Dendritic cell treated with granulocyte-macrophage colony-stimulating factor and Interleukin-4, amounts not matched to agents 40 ng/mL and 50 ng/mL, for 4 days (primary cell): ENCODE measurements at regions not wholly inside any gene's neighbourhood (a gene's known extent, or its start where the extent isn't known, plus 50 kb on each side); places are given as distances from the start of the nearest gene placed in this dataset.
"Not testable (repeated sequence)": the region's sequence is repeated elsewhere in the genome, so short reads cannot be mapped to it uniquely, and the experiment has no call there.

ENCODE experiments used
- H3K27ac Mint-ChIP-seq: one replicate; pipeline ENCODE4 v1.8.0; 2022; ENCODE audit warnings: mild to moderate bottlenecking, mixed read lengths
- H3K27me3 Mint-ChIP-seq: one replicate; pipeline ENCODE4 v1.8.0; 2022; ENCODE audit warnings: mild to moderate bottlenecking, mixed read lengths
- H3K36me3 Mint-ChIP-seq: one replicate; pipeline ENCODE4 v1.8.0; 2022; ENCODE audit warnings: low read depth, mixed read lengths
- H3K4me1 Mint-ChIP-seq: one replicate; pipeline ENCODE4 v1.8.0; 2022; ENCODE audit warnings: low read depth, mixed read lengths
- H3K4me3 Mint-ChIP-seq: one replicate; pipeline ENCODE4 v1.8.0; 2022; ENCODE audit warnings: mild to moderate bottlenecking, moderate library complexity, mixed read lengths
- H3K9me3 Mint-ChIP-seq: one replicate; pipeline ENCODE4 v1.8.0; 2022; ENCODE audit warnings: mixed read lengths
- intact Hi-C: fragments of 100-400 bp; cut with micrococcal nuclease; formaldehyde crosslinking; loops from one replicate; pipeline ENCODE4 v1.15.0; 2022

DNA sequence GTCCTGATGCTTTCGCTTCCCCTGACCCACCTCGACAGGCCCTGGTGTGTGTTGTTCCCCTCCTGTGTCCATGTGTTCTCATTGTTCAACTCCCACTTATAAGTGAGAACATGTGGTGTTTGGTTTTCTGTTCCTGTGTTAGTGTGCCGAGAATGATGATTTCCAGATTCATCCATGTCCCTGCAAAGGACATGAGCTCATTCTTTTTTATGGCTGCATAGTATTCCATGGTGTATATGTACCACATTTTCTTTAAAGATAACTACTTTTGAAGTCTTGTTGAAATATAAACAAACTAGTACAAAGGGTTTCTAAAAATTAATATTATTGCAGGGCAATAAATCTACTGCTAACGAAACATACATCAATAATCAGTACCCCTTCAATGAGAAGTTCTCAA is 266.6 kb downstream of the IRS1 start:
- H3K4me3 Mint-ChIP-seq, H3K4me1 Mint-ChIP-seq, intact Hi-C loops, H3K27me3 Mint-ChIP-seq, H3K36me3 Mint-ChIP-seq, H3K9me3 Mint-ChIP-seq, H3K27ac Mint-ChIP-seq: not testable (repeated sequence)

DNA sequence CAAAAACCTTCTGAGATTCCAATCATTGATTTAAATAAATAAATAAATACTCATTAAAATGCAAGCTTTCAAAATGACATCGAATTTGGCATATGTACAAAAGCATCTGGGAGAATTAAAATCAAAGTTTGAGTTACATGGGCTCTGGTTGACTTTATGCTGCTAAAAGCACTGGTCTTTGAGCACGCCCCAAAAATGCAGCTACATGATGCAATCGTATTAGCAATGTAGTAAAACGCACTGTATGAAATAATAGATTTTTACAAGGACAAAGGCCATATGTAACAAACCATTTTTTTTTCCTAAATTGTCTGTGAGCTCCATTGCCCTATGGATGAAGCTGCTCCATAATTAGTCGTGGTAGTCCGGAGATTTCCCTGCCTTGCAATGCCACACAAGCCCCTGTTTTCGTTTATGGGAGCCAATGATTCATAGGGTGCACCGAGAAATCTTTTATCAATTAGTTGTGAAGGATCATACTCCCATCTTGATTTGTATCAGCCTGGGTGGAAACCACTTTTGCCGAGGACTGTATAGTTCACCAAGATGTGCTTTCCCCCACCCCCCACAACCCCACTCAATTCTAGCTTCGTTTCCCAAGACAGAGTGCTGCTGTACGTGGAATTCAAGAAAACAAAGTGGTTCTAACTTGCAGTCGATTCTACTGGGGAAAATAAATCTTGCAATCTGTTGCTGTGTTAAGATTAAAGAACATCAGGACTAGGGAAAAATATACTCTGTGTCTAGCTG is 268.4 kb downstream of the IRS1 start:
- H3K36me3 Mint-ChIP-seq = no peaks in the 10 kb centered on the region
- no peak overlapping the region for H3K27ac Mint-ChIP-seq
- H3K9me3 Mint-ChIP-seq = no peaks in the 10 kb centered on the region
- no peaks in the 10 kb centered on the region for H3K27me3 Mint-ChIP-seq
- intact Hi-C loops = no loop called here
- H3K4me3 Mint-ChIP-seq = no peak overlapping the region
- no peaks in the 10 kb centered on the region for H3K4me1 Mint-ChIP-seq

DNA sequence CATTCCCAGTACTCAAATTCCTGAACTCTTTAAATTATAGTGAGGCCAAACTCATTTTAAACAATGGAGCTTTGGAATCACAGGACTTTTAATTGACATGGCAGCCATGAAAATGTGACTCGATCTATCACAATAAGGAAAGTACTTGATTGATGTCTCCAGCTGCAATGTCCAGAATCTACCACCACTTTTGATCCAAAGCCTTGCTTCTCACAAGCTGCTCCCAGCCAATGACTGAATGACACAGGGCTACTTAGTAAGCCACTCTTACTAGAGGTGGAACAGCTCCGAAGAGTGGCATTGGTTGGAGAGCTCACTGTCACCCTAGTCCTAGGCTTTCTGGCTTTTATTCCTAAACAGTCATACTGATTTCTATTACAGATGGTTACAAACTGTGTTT is 270.1 kb downstream of the IRS1 start:
- Mint-ChIP-seq H3K27me3 (peaks cover 1% of the 10 kb centered on the region), H3K4me3 (no peak overlapping the region), H3K4me1 (no peaks in the 10 kb centered on the region), H3K9me3 (no peaks in the 10 kb centered on the region), H3K27ac (no peak overlapping the region), H3K36me3 (no peaks in the 10 kb centered on the region)
- intact Hi-C loops = no loop called here

DNA sequence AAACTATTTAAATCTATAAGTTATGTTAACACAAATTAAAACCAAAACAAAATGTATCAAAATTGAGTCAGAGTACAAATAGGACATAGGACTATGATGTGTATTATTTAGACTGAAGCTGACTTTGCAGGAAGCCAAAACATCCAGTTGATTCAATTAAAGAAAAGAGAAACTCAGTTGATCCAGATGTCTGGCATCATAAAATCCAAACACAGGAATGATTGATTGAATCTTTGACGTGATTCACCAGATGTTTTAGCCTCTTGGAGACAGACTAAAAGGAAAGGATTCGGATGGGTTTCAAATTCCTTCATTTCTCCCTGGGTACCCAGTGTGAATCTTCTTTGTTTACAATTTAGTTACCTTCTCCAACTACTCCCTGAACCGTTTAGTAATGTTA is 272.9 kb downstream of the IRS1 start:
- Mint-ChIP-seq H3K27ac (no peak overlapping the region), H3K4me3 (no peak overlapping the region), H3K36me3 (no peaks in the 10 kb centered on the region), H3K27me3 (peaks cover 2% of the 10 kb centered on the region), H3K9me3 (peaks cover 9% of the 10 kb centered on the region), H3K4me1 (no peaks in the 10 kb centered on the region)
- intact Hi-C loops = no loop called here

DNA sequence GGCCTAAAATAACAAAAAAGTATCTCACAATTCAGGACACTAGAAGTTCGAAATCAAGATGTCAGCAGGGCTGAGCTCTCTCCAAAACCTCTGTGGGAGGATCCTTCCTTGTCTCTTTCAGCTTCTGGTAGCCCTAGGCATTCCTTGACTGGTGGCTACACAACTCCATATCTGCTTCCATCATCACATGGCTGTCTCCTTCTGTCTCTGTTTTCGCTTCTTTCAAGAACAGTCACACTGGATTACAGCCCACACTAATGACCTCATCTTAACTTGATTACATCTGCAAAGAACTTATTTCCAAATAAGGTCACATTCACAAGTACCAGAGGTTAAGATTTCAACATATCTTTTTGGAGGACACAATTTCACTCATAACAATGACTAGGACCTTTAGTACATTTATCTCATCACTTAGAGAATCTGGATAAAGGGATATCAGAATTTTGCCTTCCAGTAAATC is 275.2 kb downstream of the IRS1 start:
- Mint-ChIP-seq H3K9me3 (peaks cover 24% of the 10 kb centered on the region), H3K4me1 (no peaks in the 10 kb centered on the region), H3K27me3 (peaks cover 2% of the 10 kb centered on the region), H3K4me3 (no peak overlapping the region), H3K36me3 (no peaks in the 10 kb centered on the region), H3K27ac (no peak overlapping the region)
- intact Hi-C loops = no loop called here

DNA sequence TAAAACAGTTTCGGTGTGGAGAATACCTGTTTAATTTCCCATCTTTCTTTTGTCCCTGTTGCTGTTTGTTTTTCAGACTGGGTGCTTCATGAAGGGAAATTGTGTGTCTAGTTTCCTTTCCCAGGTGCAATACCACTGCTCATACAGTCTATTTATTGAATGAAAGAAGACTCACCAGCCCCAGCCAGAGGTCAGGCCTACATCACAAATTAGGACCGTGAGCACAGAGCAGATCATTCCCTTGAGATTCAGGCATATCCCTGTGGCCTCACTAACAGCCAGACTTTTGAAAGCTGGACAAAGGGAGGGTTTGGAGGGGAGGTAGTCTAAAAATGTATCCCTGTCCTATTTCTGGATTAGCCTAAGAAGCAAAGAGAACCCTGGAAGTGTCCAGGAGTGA is 278.9 kb downstream of the IRS1 start:
- H3K4me1 Mint-ChIP-seq = no peaks in the 10 kb centered on the region
- no peak overlapping the region for H3K4me3 Mint-ChIP-seq
- intact Hi-C loops = no loop called here
- H3K9me3 Mint-ChIP-seq = peaks cover 24% of the 10 kb centered on the region
- peaks cover 2% of the 10 kb centered on the region for H3K27me3 Mint-ChIP-seq
- H3K27ac Mint-ChIP-seq = no peak overlapping the region
- H3K36me3 Mint-ChIP-seq = no peaks in the 10 kb centered on the region

DNA sequence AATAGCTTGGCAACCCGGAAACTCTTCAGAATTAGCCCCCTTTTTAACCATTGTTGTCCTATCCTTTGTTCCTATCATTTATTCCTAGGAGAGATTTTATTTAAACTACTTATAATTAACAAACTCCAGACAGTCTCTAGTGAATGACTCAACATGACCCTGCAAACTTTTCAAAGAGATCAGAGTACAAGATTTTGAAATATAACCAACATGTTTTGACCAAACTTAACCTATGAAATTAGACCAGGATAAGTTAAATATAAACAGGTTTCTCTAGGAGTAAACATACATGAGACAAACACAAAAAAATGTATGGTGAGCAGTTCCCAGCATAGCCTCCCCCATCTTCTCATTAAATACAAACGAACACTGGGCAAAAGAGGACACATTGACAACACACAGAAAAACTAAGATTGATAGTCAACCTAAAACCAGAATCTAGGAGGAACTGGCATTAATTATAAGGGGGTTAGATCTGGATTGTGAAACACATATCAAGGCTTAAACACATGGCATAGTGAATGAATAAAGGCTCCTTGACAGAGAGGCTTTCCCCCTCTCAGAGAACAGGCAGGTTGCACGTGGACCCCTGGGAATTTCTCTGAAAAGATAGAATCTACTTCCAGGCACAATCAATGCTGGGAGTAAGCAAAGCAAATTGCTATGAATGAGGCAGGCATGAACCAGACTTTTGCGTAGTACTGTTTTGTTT is 284.1 kb downstream of the IRS1 start:
- Mint-ChIP-seq H3K27ac (no peak overlapping the region), H3K27me3 (no peaks in the 10 kb centered on the region), H3K4me1 (no peaks in the 10 kb centered on the region), H3K4me3 (no peak overlapping the region), H3K9me3 (peaks cover 4% of the 10 kb centered on the region), H3K36me3 (no peaks in the 10 kb centered on the region)
- intact Hi-C loops = no loop called here

DNA sequence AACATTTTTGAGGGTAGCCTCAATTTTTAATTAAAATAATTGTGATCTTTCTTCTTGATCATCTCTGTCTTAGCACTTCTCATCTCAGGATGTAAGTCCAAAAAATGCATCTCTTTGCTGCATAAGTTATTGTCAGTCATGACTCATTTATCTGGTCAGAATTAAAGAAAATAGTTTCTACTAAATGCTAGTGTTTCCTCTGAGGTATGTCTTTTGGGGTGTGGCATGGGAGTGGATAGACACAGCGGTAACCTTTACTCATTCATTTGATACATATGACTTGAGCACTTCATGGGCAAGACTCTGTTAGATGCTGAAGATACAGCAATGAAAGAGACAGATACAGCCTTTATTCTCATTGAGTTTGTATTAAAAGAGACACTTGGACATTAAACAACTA is 284.7 kb downstream of the IRS1 start:
- intact Hi-C loops = no loop called here

DNA sequence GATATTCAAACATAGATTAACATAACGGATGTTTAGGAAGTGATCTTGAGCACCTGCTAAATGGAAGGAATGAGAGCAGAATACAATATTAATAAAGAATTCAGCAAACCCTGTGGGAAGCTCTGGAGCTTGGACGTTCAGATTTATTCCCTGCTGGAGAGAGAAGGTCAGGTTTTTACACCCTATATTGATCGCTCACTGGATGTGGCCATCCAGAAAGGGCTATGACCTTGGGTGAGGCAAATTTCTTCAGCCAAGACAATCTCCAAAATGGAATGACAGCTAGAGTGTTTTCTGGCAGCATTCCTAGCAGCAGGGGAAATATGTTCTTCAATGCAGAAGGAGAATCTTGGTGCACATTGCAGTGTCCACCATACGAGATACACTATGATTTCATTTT is 288.3 kb downstream of the IRS1 start:
- H3K4me3 Mint-ChIP-seq = no peak overlapping the region
- H3K36me3 Mint-ChIP-seq = no peaks in the 10 kb centered on the region
- H3K27ac Mint-ChIP-seq = no peak overlapping the region
- H3K9me3 Mint-ChIP-seq = no peaks in the 10 kb centered on the region
- H3K27me3 Mint-ChIP-seq = no peaks in the 10 kb centered on the region
- intact Hi-C loops = no loop called here
- H3K4me1 Mint-ChIP-seq = no peaks in the 10 kb centered on the region

More for the DNA sequence above, 284.7 kb downstream of the IRS1 start:
- no peaks in the 10 kb centered on the region for H3K27me3 Mint-ChIP-seq
- H3K9me3 Mint-ChIP-seq = no peaks in the 10 kb centered on the region
- H3K27ac Mint-ChIP-seq = no peak overlapping the region
- H3K36me3 Mint-ChIP-seq = no peaks in the 10 kb centered on the region
- no peaks in the 10 kb centered on the region for H3K4me1 Mint-ChIP-seq
- no peak overlapping the region for H3K4me3 Mint-ChIP-seq

DNA sequence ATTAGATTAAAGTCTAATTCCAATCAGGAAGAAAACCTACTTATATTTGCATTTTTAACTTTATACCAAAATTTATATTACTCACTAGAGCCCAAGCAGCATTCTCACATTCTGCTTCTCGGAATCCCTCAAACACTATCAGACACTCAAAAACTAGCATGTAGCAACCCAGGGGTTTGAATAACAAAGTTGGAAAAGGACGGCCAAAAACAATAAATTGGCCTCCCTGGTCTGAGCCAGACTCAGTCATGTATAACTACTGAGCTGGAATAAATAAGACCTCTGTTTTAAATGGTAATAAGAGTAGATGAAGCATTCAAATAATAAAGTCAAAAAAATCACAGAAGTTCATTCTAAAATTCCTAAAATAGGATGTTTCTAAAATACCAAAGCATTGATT is 290.9 kb downstream of the IRS1 start:
- Mint-ChIP-seq H3K4me3 (no peak overlapping the region), H3K27me3 (no peaks in the 10 kb centered on the region), H3K9me3 (no peaks in the 10 kb centered on the region), H3K36me3 (no peaks in the 10 kb centered on the region), H3K4me1 (no peaks in the 10 kb centered on the region), H3K27ac (no peak overlapping the region)
- intact Hi-C loops = no loop called here

DNA sequence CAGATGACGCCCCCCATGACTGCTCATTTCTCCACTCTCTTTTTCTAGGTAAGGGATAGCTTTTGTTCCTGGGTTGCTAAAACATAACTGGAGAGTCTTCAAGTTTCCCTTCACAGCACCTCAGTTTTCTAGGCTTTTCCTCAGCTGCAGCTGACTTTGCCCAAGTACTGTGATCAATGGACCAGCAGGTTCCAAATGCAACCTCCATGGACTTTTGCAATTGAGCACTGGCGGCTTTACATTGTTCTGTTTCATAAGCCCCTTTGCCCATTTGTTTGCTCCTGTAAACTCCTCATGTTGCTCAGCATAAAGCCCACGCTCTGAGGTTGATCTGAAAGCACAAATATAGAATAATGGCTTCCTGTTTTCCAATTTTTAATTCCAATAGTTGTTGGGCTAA is 291.6 kb downstream of the IRS1 start:
- Mint-ChIP-seq H3K9me3 (peaks cover under 1% of the 10 kb centered on the region), H3K36me3 (no peaks in the 10 kb centered on the region), H3K27me3 (no peaks in the 10 kb centered on the region), H3K4me1 (no peaks in the 10 kb centered on the region), H3K4me3 (no peak overlapping the region), H3K27ac (no peak overlapping the region)
- intact Hi-C loops = no loop called here

DNA sequence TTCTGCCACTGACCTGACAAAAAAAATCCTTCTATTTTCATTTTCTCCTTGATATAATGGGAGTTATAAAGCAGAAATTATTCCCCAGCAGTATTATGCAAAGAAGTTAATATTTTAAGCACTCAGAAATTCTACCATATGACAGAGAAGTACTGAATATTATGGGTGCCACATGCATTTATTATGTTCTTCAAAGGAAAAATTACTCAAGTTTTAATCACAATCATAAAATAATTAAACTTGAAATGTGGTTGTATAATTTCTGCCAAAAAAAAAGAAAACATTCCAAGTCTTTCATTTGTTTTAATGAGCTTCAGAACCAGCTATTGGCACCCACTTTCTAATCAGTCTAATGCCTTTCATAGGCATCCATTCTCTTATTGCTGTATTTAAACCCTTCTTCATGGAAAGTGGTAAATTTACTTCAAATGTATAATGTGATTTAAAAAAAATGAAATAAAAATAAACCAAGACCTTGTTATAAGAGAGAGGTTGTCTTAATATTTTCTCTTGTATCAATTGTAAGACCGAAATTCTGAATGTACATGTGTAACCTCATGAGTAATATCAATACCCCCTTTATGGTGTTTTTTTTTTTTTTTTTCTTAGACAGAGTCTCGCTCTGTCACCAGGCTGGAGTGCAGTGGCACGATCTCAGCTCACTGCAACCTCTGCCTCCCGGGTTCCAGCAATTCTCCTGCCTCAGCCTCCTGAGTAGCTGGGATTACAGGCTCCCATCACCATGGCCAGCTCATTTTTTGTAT is 302.3 kb downstream of the IRS1 start:
- no peaks in the 10 kb centered on the region for H3K36me3 Mint-ChIP-seq
- H3K4me3 Mint-ChIP-seq = no peak overlapping the region
- no peaks in the 10 kb centered on the region for H3K4me1 Mint-ChIP-seq
- intact Hi-C loops = no loop called here
- H3K27me3 Mint-ChIP-seq = no peaks in the 10 kb centered on the region
- H3K9me3 Mint-ChIP-seq = peaks cover 1% of the 10 kb centered on the region
- no peak overlapping the region for H3K27ac Mint-ChIP-seq

DNA sequence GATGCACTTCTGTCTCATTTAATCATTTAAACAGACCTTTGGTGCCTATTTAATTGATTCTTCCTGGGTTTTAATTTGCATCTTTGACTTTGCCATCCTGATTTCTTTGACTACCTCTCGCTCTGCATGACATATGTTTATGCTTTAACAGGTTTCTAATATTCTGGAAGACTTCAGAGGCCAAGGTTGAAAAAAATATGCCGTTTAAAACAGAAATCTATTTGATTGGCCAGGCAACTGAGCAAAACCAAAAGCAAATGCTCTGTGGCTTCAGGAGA is 303.4 kb downstream of the IRS1 start:
- Mint-ChIP-seq H3K9me3 (no peaks in the 10 kb centered on the region), H3K4me3 (no peak overlapping the region), H3K4me1 (no peaks in the 10 kb centered on the region), H3K27me3 (no peaks in the 10 kb centered on the region), H3K36me3 (no peaks in the 10 kb centered on the region), H3K27ac (no peak overlapping the region)
- intact Hi-C loops = no loop called here

DNA sequence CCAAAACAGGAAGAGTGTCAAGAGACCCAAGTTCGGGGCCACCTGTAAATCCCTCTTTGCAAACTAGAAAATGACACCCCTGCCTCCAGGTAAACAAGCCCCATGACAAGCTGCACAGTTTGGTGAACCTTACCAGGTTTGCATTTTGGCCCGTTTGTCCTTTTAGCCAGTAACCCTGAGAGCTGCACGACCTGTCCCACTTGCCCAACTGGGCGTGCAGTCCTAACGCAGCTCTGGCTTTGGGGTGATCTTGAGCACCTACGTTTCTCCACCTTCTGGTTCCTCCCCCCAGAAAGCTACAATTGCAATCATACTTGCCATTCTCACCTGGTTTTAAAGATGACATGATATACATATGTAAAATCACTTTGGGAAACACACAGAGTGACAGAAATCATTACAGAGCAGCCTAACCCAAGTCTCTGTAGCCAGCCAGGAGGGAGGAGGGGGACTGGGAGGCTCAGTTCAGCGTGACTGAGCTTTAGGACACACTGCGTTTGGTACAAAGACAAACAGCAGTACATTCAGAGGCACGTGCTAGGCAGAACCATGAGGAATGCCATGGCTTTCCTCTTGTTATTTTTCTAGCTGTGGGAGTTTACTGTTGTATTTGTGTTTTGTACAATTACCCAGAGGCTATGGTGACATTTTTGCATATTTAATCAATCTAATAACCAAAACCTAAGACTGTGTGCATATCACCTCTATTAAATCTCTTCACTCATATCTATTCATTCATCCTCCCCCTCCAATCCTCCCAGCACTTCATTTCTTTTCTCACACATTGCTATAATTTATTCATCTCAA is 304.0 kb downstream of the IRS1 start:
- H3K27ac Mint-ChIP-seq = no peak overlapping the region
- H3K4me1 Mint-ChIP-seq = no peaks in the 10 kb centered on the region
- intact Hi-C loops = no loop called here
- no peak overlapping the region for H3K4me3 Mint-ChIP-seq
- H3K27me3 Mint-ChIP-seq = no peaks in the 10 kb centered on the region
- no peaks in the 10 kb centered on the region for H3K36me3 Mint-ChIP-seq
- no peaks in the 10 kb centered on the region for H3K9me3 Mint-ChIP-seq
